ENCODE measurements at regions not wholly inside any gene's neighbourhood (a gene's known extent, or its start where the extent isn't known, plus 50 kb on each side); places are given as distances from the start of the nearest gene placed in this dataset.
A peak's percentile ranks its signal among the peaks of the same experiment; 100 is the strongest.

DNA sequence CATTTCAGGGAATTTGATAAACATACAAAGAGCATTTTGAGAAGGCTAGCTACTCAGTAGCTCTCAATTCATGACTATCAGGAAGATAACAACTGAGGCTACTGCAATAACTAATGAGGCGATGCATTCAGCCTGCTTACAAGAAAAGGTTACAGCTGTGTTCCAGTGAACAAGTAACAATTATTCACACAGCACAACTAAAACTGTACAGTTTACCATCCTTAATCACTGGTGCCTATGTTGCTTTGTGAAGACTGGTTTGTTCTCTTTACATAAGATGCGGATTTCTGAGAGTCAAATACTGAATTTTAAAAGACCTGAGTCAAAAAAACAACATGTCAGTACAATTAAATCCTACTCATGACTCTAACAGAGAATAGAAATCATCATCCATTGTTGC lies 526.3 kb downstream of the OTOL1 start:
- ChIA-PET CTCF (no interaction called here), POLR2A (ENCODE audit: unreplicated experiment) (no interaction called here)
- H3K27ac ChIP-seq (ENCODE audit: low read length) = peak overlapping the region; percentile 35
- intact Hi-C loops (cut with micrococcal nuclease) = loop anchor here (2.0 kb wide), 2 partner anchors 168 to 264 kb away; no protein-coding TSS in a partner anchor
- no peak overlapping the region for H3K9ac ChIP-seq (ENCODE audit: low read length)
- TF ChIP-seq EZH2 (IDR thresholded peaks at IDR 0.05; ENCODE audit: low read length, unreplicated experiment) (no peak), CTCF (conservative IDR thresholded peaks at IDR 0.05; ENCODE audit: low read depth, low read length) (no peak), EZH2phosphoT487 (IDR thresholded peaks at IDR 0.05; ENCODE audit: borderline replicate concordance, low read length) (no peak)
- no peak for DNase-seq
- no peaks in the 10 kb centered on the region for H3K27me3 ChIP-seq (ENCODE audit: low read length)
- no peaks in the 10 kb centered on the region for H3F3A ChIP-seq (ENCODE audit: low read length, unreplicated experiment)
- no peaks in the 10 kb centered on the region for H4K20me1 ChIP-seq (ENCODE audit: low read length)
- H3K79me2 ChIP-seq (ENCODE audit: low read length) = no peaks in the 10 kb centered on the region
- H3K9me2 ChIP-seq (replicated peaks; ENCODE audit: low read length) = no peaks in the 10 kb centered on the region
- H3K9me3 ChIP-seq (ENCODE audit: low read length) = no peaks in the 10 kb centered on the region
- no peak overlapping the region for H3K4me3 ChIP-seq (ENCODE audit: low read length)
- no peaks in the 10 kb centered on the region for H3K36me3 ChIP-seq (ENCODE audit: low read depth, low read length)
- H2AFZ ChIP-seq (ENCODE audit: low read length) = no peak overlapping the region
- BruUV-seq (replicated peaks) = no TSS peak
- H3K4me2 ChIP-seq (ENCODE audit: low read length) = no peak overlapping the region
- peaks cover 27% of the 10 kb centered on the region for H3K4me1 ChIP-seq (ENCODE audit: insufficient read depth, low read length)
- no peak; the same call in 1 of the 2 replicates for ATAC-seq

GRCh38 chr3:162029736-162030135 lies 533.1 kb downstream of the OTOL1 start:
- no peaks in the 10 kb centered on the region for H3K9me2 ChIP-seq (replicated peaks; ENCODE audit: low read length)
- POLR2A ChIA-PET (ENCODE audit: unreplicated experiment) = no interaction called here
- H3K9me3 ChIP-seq (ENCODE audit: low read length) = no peaks in the 10 kb centered on the region
- H3K4me2 ChIP-seq (ENCODE audit: low read length) = no peak overlapping the region
- H3K36me3 ChIP-seq (ENCODE audit: low read depth, low read length) = no peaks in the 10 kb centered on the region
- no peaks in the 10 kb centered on the region for H3K79me2 ChIP-seq (ENCODE audit: low read length)
- TF ChIP-seq EZH2phosphoT487 (IDR thresholded peaks at IDR 0.05; ENCODE audit: borderline replicate concordance, low read length) (no peak), CTCF (conservative IDR thresholded peaks at IDR 0.05; ENCODE audit: low read depth, low read length) (no peak), EZH2 (IDR thresholded peaks at IDR 0.05; ENCODE audit: low read length, unreplicated experiment) (no peak)
- no peak for DNase-seq
- H2AFZ ChIP-seq (ENCODE audit: low read length) = no peak overlapping the region
- no peak overlapping the region for H3K27ac ChIP-seq (ENCODE audit: low read length)
- no peaks in the 10 kb centered on the region for H3F3A ChIP-seq (ENCODE audit: low read length, unreplicated experiment)
- no peaks in the 10 kb centered on the region for H3K27me3 ChIP-seq (ENCODE audit: low read length)
- CTCF ChIA-PET = no interaction called here
- H3K9ac ChIP-seq (ENCODE audit: low read length) = no peak overlapping the region
- H3K4me1 ChIP-seq (ENCODE audit: insufficient read depth, low read length) = no peaks in the 10 kb centered on the region
- H3K4me3 ChIP-seq (ENCODE audit: low read length) = no peak overlapping the region
- no TSS peak for BruUV-seq (replicated peaks)
- H4K20me1 ChIP-seq (ENCODE audit: low read length) = no peaks in the 10 kb centered on the region
- ATAC-seq = no peak
- intact Hi-C loops (cut with micrococcal nuclease) = no loop called here

GRCh38 chr3:162034368-162034767 lies 537.8 kb downstream of the OTOL1 start:
- Histone ChIP-seq H3K9me3 (ENCODE audit: low read length) (no peaks in the 10 kb centered on the region), H3K79me2 (ENCODE audit: low read length) (no peaks in the 10 kb centered on the region), H3K4me2 (ENCODE audit: low read length) (no peak overlapping the region), H3F3A (ENCODE audit: low read length, unreplicated experiment) (no peaks in the 10 kb centered on the region), H3K9me2 (replicated peaks; ENCODE audit: low read length) (no peaks in the 10 kb centered on the region), H3K36me3 (ENCODE audit: low read depth, low read length) (no peaks in the 10 kb centered on the region), H3K27me3 (ENCODE audit: low read length) (no peaks in the 10 kb centered on the region), H2AFZ (ENCODE audit: low read length) (no peak overlapping the region), H3K4me1 (ENCODE audit: insufficient read depth, low read length) (no peaks in the 10 kb centered on the region), H3K27ac (ENCODE audit: low read length) (no peak overlapping the region), H3K4me3 (ENCODE audit: low read length) (no peak overlapping the region), H4K20me1 (ENCODE audit: low read length) (no peaks in the 10 kb centered on the region), H3K9ac (ENCODE audit: low read length) (no peak overlapping the region)
- ATAC-seq (no peak), DNase-seq (peak; percentile 41)
- ChIA-PET POLR2A (ENCODE audit: unreplicated experiment) (no interaction called here), CTCF (no interaction called here)
- no peak for TF ChIP-seq EZH2 (IDR thresholded peaks at IDR 0.05; ENCODE audit: low read length, unreplicated experiment)
- no peak for TF ChIP-seq CTCF (conservative IDR thresholded peaks at IDR 0.05; ENCODE audit: low read depth, low read length)
- TF ChIP-seq EZH2phosphoT487 (IDR thresholded peaks at IDR 0.05; ENCODE audit: borderline replicate concordance, low read length) = no peak
- intact Hi-C loops (cut with micrococcal nuclease) = no loop called here
- BruUV-seq (replicated peaks) = no TSS peak
